HL-60 (cell line): ENCODE measurements at regions not wholly inside any gene's neighbourhood (a gene's known extent, or its start where the extent isn't known, plus 50 kb on each side); places are given as distances from the start of the nearest gene placed in this dataset.

Experiments
- POLR2AphosphoS5 ChIP-seq: IDR thresholded peaks from 2 replicates; pipeline ENCODE4 v1.6.1; 2012; ENCODE audit warnings: low read depth
- TF ChIP-seq, protein P1 (sequence below): IDR thresholded peaks from one replicate; pipeline ENCODE4 v1.5.1; 2011; ENCODE audit warnings: low read length, control low read depth, inconsistent platforms; ENCODE audit not compliant: insufficient read depth
- TF ChIP-seq, protein P2 (sequence below): IDR thresholded peaks from 2 replicates; pipeline ENCODE4 v1.6.1; 2012; ENCODE audit warnings: low read depth; ENCODE audit not compliant: insufficient replicate concordance

DNA sequence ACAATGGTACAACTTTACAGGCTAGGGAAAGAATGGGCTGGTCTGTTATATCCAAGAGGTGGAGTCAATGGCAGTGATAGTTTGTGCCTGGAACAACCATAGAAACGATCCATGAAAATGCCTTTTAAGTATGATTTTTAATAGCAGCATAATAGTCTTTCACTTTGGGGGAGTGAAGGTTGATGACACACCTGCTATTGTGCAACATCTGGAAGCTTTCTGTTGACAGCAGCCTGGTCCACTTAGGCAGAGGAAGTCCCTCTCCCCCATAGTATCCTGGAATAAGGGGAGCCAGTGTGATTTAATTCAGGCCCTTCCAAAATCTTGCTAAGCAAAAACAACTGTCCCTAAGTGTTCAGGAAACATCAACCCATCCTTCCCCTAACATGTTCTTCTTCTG is 56.3 kb upstream of the HS3ST4 start:
- no peak for TF ChIP-seq POLR2AphosphoS5
- TF ChIP-seq, protein P1, sequence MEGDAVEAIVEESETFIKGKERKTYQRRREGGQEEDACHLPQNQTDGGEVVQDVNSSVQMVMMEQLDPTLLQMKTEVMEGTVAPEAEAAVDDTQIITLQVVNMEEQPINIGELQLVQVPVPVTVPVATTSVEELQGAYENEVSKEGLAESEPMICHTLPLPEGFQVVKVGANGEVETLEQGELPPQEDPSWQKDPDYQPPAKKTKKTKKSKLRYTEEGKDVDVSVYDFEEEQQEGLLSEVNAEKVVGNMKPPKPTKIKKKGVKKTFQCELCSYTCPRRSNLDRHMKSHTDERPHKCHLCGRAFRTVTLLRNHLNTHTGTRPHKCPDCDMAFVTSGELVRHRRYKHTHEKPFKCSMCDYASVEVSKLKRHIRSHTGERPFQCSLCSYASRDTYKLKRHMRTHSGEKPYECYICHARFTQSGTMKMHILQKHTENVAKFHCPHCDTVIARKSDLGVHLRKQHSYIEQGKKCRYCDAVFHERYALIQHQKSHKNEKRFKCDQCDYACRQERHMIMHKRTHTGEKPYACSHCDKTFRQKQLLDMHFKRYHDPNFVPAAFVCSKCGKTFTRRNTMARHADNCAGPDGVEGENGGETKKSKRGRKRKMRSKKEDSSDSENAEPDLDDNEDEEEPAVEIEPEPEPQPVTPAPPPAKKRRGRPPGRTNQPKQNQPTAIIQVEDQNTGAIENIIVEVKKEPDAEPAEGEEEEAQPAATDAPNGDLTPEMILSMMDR = no peak
- TF ChIP-seq, protein P2, sequence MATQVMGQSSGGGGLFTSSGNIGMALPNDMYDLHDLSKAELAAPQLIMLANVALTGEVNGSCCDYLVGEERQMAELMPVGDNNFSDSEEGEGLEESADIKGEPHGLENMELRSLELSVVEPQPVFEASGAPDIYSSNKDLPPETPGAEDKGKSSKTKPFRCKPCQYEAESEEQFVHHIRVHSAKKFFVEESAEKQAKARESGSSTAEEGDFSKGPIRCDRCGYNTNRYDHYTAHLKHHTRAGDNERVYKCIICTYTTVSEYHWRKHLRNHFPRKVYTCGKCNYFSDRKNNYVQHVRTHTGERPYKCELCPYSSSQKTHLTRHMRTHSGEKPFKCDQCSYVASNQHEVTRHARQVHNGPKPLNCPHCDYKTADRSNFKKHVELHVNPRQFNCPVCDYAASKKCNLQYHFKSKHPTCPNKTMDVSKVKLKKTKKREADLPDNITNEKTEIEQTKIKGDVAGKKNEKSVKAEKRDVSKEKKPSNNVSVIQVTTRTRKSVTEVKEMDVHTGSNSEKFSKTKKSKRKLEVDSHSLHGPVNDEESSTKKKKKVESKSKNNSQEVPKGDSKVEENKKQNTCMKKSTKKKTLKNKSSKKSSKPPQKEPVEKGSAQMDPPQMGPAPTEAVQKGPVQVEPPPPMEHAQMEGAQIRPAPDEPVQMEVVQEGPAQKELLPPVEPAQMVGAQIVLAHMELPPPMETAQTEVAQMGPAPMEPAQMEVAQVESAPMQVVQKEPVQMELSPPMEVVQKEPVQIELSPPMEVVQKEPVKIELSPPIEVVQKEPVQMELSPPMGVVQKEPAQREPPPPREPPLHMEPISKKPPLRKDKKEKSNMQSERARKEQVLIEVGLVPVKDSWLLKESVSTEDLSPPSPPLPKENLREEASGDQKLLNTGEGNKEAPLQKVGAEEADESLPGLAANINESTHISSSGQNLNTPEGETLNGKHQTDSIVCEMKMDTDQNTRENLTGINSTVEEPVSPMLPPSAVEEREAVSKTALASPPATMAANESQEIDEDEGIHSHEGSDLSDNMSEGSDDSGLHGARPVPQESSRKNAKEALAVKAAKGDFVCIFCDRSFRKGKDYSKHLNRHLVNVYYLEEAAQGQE = no peak
